Gastroesophageal sphincter (tissue), 4 donors: ENCODE measurements at regions not wholly inside any gene's neighbourhood (a gene's known extent, or its start where the extent isn't known, plus 50 kb on each side); places are given as distances from the start of the nearest gene placed in this dataset.

ENCODE experiments used
- ATAC-seq: fragments of 150-250 bp; one replicate; pipeline ENCODE4 v1.9.1; 2016; ENCODE audit warnings: mild to moderate bottlenecking, moderate library complexity
- H3K27ac ChIP-seq, 4 donors: fragments of 200-600 bp; sonication (generic) in 3 of 4; 1 replicate in 3 of 4; 2 replicates in 1 of 4; pipeline ENCODE4 v1.5.1; 2016 to 2019
- H3K27me3 ChIP-seq: fragments of 200-600 bp; sonication (generic); one replicate; pipeline ENCODE4 v1.5.1; 2019
- H3K36me3 ChIP-seq, 2 donors: fragments of 200-600 bp; sonication (generic); one replicate each; pipeline ENCODE4 v1.5.1; 2019; ENCODE audit warnings: control low read depth in 1 of 2
- H3K4me1 ChIP-seq, 3 donors: fragments of 200-600 bp; sonication (generic); 1 replicate in 2 of 3; 2 replicates in 1 of 3; pipeline ENCODE4 v1.5.1; 2016 to 2019; ENCODE audit warnings: control low read depth in 2 of 3
- H3K4me3 ChIP-seq, 2 donors: fragments of 200-600 bp; sonication (generic); one replicate each; pipeline ENCODE4 v1.5.1; 2019; ENCODE audit warnings: mild to moderate bottlenecking in 1 of 2, moderate library complexity in 1 of 2
- H3K9me3 ChIP-seq, 3 donors: fragments of 200-600 bp; sonication (generic); one replicate each; pipeline ENCODE4 v1.5.1; 2017 to 2019; ENCODE audit warnings: control low read depth in 2 of 3
- EP300 ChIP-seq: sonication (generic); formaldehyde crosslinking; IDR thresholded peaks from one replicate; pipeline ENCODE4 v1.6.1; 2017; ENCODE audit warnings: antibody characterized with exemption, mild to moderate bottlenecking
- POLR2A ChIP-seq, 2 donors: fragments of 450-650 bp; IDR thresholded peaks; one replicate each; pipeline ENCODE4 v1.6.1; 2017; ENCODE audit warnings: antibody characterized with exemption in 2 of 2, mild to moderate bottlenecking in 2 of 2, moderate library complexity in 1 of 2
- POLR2AphosphoS5 ChIP-seq: sonication (generic); formaldehyde crosslinking; IDR thresholded peaks from one replicate; pipeline ENCODE4 v1.6.1; 2017; ENCODE audit warnings: antibody characterized with exemption
- WGBS, 2 donors: methylation state at CpG; one replicate each; pipeline ENCODE4 v1.1.5; 2018; ENCODE audit warnings: low coverage in 1 of 2; 5-methylcytosine and 5-hydroxymethylcytosine counted together
- TF ChIP-seq, protein P1 (sequence below), 4 experiments: fragments of 200-600 bp in 2 of 4; fragments of 450-650 bp in 2 of 4; sonication (generic) in 1 of 4; IDR thresholded peaks; one replicate each; pipeline ENCODE4 v1.5.1; 2017 to 2019; ENCODE audit warnings: antibody characterized with exemption in 4 of 4, mild to moderate bottlenecking in 2 of 4, moderate library complexity in 2 of 4

DNA sequence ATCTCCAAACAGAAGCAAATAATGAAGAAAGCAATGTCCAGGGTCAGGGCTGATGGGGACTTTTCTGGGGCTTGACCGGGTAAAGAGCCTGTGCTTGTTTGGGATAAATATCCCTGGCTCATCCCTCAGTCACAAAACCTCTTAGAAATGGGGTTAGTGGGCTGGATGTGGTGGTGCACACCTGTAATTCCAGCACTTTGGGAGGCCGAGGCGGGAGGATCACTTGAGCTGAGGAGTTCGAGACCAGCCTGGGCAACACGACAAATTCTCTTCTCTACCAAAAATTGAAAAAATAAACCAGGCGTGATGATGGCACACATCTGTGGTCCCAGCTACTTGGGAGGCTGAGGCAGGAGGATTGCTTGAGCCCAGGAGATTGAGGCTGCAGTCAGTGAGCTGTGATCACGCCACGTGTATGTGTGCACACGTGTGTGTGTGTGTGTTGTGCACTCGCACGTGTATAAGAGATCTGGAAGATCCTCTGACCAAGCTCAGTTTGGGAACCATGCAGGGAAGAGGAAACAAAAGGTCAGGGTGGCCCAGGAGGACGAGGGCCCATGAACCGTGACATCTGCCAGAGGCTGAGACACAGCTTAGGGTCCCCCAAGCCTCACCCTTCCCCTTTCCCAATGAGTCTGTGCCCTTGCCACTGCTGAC lies 258.6 kb downstream of the TEX36 start:
- Histone ChIP-seq H3K27ac (no peak overlapping the region), H3K4me1 (no peaks in the 10 kb centered on the region), H3K4me3 (no peak overlapping the region), H3K9me3 (peaks cover 0 to 8% (median 0%) of the 10 kb centered on the region in 3 donors), H3K36me3 (no peaks in the 10 kb centered on the region), H3K27me3 (no peaks in the 10 kb centered on the region)
- WGBS, 2 donors: 74 to 84% methylated on average over 6 to 9 of the region's 13 CpGs
- TF ChIP-seq, protein P1, sequence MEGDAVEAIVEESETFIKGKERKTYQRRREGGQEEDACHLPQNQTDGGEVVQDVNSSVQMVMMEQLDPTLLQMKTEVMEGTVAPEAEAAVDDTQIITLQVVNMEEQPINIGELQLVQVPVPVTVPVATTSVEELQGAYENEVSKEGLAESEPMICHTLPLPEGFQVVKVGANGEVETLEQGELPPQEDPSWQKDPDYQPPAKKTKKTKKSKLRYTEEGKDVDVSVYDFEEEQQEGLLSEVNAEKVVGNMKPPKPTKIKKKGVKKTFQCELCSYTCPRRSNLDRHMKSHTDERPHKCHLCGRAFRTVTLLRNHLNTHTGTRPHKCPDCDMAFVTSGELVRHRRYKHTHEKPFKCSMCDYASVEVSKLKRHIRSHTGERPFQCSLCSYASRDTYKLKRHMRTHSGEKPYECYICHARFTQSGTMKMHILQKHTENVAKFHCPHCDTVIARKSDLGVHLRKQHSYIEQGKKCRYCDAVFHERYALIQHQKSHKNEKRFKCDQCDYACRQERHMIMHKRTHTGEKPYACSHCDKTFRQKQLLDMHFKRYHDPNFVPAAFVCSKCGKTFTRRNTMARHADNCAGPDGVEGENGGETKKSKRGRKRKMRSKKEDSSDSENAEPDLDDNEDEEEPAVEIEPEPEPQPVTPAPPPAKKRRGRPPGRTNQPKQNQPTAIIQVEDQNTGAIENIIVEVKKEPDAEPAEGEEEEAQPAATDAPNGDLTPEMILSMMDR (IDR thresholded peaks at IDR 0.05): no peak
- TF ChIP-seq POLR2AphosphoS5: no peak
- TF ChIP-seq EP300: no peak
- no peak for TF ChIP-seq POLR2A (IDR thresholded peaks at IDR 0.05)
- no peak for ATAC-seq

DNA sequence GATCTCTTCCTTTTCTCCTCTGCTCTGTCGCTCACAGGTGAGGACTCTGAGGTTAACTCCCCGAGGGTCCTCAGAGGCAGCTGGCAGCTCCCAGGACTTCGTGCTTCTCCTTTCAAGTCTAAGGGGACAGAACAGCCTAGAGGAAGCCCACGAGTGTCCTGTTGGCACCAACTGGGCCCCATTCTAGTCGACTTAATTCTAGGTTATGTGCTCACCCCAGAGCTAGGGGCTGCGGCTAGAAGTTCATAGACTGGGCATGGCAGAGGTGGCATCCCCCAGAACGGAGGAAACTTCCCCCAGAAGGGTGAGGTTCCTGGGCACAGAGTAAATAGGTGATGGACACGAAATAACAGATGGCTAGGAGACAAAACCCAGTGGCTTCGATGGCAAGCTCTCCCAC lies 259.4 kb downstream of the TEX36 start:
- 61% methylated on average over 3 of the region's 9 CpGs; no CpG with 5 or more reads in 1 of the 2 donors for WGBS, 2 donors
- peaks cover 0 to 16% (median 0%) of the 10 kb centered on the region in 3 donors for H3K9me3 ChIP-seq
- H3K27me3 ChIP-seq: no peaks in the 10 kb centered on the region
- no peak overlapping the region for H3K27ac ChIP-seq
- ATAC-seq: no peak
- TF ChIP-seq POLR2A (IDR thresholded peaks at IDR 0.05) (no peak), POLR2AphosphoS5 (no peak), EP300 (no peak)
- TF ChIP-seq, protein P1 (IDR thresholded peaks at IDR 0.05): no peak
- H3K4me1 ChIP-seq: no peaks in the 10 kb centered on the region
- H3K4me3 ChIP-seq: no peak overlapping the region
- H3K36me3 ChIP-seq: no peaks in the 10 kb centered on the region

DNA sequence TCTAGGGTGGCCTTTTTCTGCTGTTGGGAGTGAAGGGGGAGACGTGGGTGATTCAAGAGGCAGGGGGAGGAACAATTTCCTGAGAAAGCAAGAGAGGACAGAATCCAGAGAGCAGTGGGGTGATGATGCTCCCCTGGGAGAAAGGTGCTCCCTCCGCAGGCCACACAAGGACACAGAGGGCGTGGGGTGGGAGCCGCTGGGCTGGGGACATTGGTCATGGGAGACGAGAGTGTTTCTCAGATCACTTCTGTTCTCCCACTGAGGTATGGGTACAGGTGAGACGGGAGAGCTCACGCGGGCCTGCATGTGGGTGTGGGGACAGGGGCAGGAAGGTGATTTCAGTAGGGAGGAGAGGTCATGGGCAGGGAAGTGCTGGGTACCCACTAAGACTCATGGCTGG lies 259.5 kb upstream of the CTBP2 start:
- Histone ChIP-seq H3K9me3 (peaks cover 0 to 14% (median 0%) of the 10 kb centered on the region in 3 donors), H3K36me3 (no peaks in the 10 kb centered on the region), H3K4me1 (peaks cover 0 to 4% (median 0%) of the 10 kb centered on the region in 3 donors), H3K4me3 (no peak overlapping the region), H3K27me3 (no peaks in the 10 kb centered on the region), H3K27ac (no peak overlapping the region)
- TF ChIP-seq, protein P1 (IDR thresholded peaks at IDR 0.05): no peak
- TF ChIP-seq EP300 (no peak), POLR2AphosphoS5 (no peak), POLR2A (IDR thresholded peaks at IDR 0.05) (no peak)
- no peak for ATAC-seq
- WGBS, 2 donors: 71 to 83% methylated on average over 1 to 6 of the region's 8 CpGs

DNA sequence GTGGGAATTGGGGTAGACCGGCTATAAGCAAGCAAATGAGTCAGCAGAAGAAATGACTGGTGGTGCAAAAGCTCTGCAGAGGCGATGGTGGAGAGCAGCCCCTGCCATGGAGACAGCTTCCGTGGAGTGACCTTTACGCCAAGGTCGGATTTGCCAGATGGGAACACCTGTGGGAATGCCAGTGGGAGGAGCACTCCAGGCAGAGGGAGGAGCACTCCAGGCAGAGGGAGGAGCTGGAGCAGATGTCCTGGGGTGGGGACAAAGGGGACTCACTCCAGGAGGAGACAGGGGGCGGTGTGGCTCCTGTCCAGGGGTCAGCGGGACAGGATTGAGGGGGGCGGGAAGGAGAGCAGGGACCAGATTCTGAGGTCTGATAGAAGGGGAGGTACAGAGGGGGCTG lies 258.8 kb upstream of the CTBP2 start:
- peaks cover 0 to 8% (median 0%) of the 10 kb centered on the region in 3 donors for H3K4me1 ChIP-seq
- TF ChIP-seq POLR2A (IDR thresholded peaks at IDR 0.05) (no peak), POLR2AphosphoS5 (no peak), EP300 (no peak)
- TF ChIP-seq, protein P1 (IDR thresholded peaks at IDR 0.05): no peak
- no peak overlapping the region for H3K27ac ChIP-seq
- H3K9me3 ChIP-seq: peaks cover 0 to 14% (median 0%) of the 10 kb centered on the region in 3 donors
- 71 to 83% methylated on average over 3 to 7 of the region's 8 CpGs for WGBS, 2 donors
- no peaks in the 10 kb centered on the region for H3K36me3 ChIP-seq
- H3K27me3 ChIP-seq: no peaks in the 10 kb centered on the region
- ATAC-seq: no peak
- H3K4me3 ChIP-seq: no peak overlapping the region

DNA sequence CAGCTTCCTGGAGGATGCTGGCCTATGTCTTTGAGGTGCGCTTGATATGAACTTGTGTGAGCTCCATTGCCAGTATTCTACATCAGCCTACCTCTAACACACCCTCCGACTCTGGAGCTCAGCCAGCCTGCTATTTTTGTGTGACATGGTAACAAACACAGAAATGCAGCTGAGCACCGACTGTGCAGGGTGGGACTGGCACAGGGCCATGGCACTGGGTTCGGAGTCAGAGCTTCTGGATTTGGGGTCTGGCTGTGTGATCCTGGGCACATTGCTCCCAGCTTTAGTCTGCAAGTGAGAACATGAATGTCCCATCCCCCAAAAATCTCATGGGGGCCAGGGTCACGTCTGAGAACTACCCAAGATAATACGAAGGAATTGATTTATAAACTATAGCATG lies 257.2 kb upstream of the CTBP2 start:
- no peak overlapping the region for H3K27ac ChIP-seq
- peaks cover 0 to 14% (median 0%) of the 10 kb centered on the region in 3 donors for H3K9me3 ChIP-seq
- no peaks in the 10 kb centered on the region for H3K36me3 ChIP-seq
- peaks cover 0 to 8% (median 0%) of the 10 kb centered on the region in 3 donors for H3K4me1 ChIP-seq
- TF ChIP-seq, protein P1 (IDR thresholded peaks at IDR 0.05): no peak
- TF ChIP-seq POLR2AphosphoS5: no peak
- no peak for TF ChIP-seq EP300
- no peak for TF ChIP-seq POLR2A (IDR thresholded peaks at IDR 0.05)
- H3K27me3 ChIP-seq: no peaks in the 10 kb centered on the region
- ATAC-seq: no peak
- WGBS, 2 donors: 52% methylated on average over 3 of the region's 6 CpGs; no CpG with 5 or more reads in 1 of the 2 donors
- no peak overlapping the region for H3K4me3 ChIP-seq
